DND-41 (cell line): ENCODE measurements at regions not wholly inside any gene's neighbourhood (a gene's known extent, or its start where the extent isn't known, plus 50 kb on each side); places are given as distances from the start of the nearest gene placed in this dataset.

ENCODE experiments used
- ATAC-seq: fragments of 200-7000 bp; cut with Tn5 transposase; 3 replicates; pipeline ENCODE4 v1.9.1; 2021; ENCODE audit warnings: low read depth; ENCODE audit not compliant: insufficient read depth
- DNase-seq: peaks from one replicate; pipeline ENCODE4 v3.0.0-alpha.2; 2020
- H2AFZ ChIP-seq: 2 replicates; pipeline ENCODE4 v1.6.0; 2012; ENCODE audit warnings: low read depth, low read length
- H3K27ac ChIP-seq: 2 replicates; pipeline ENCODE4 v1.5.1; 2012; ENCODE audit warnings: low read length, inconsistent platforms
- H3K27me3 ChIP-seq: fragments of 200-600 bp; sonication (generic); 2 replicates; pipeline ENCODE4 v1.6.0; 2012; ENCODE audit warnings: low read length, mild to moderate bottlenecking, inconsistent platforms; ENCODE audit not compliant: insufficient read depth, poor library complexity
- H3K36me3 ChIP-seq: 2 replicates; pipeline ENCODE4 v1.5.1; 2012; ENCODE audit warnings: low read length, inconsistent platforms; ENCODE audit not compliant: insufficient read depth
- H3K4me1 ChIP-seq: 2 replicates; pipeline ENCODE4 v1.5.1; 2012; ENCODE audit warnings: mild to moderate bottlenecking, low read length; ENCODE audit not compliant: insufficient read depth
- H3K4me2 ChIP-seq: 2 replicates; pipeline ENCODE4 v1.6.0; 2012; ENCODE audit warnings: mild to moderate bottlenecking, moderate library complexity, low read length, inconsistent platforms; ENCODE audit not compliant: insufficient read depth
- H3K4me3 ChIP-seq, 2 experiments: fragments of 200-600 bp in 1 of 2; shearing (Covaris generic) in 1 of 2; 2 replicates each; pipeline ENCODE4 v1.5.1; 2012 to 2016; ENCODE audit warnings: inconsistent platforms in 2 of 2, low read length in 2 of 2, mild to moderate bottlenecking in 2 of 2, low read depth in 1 of 2, moderate library complexity in 1 of 2
- H3K79me2 ChIP-seq: 2 replicates; pipeline ENCODE4 v1.6.0; 2012; ENCODE audit warnings: low read length, inconsistent platforms; ENCODE audit not compliant: insufficient read depth
- H3K9ac ChIP-seq: 2 replicates; pipeline ENCODE4 v1.6.0; 2012; ENCODE audit warnings: low read depth, mild to moderate bottlenecking, inconsistent platforms, low read length, moderate library complexity
- H3K9me3 ChIP-seq: 2 replicates; pipeline ENCODE4 v1.5.1; 2012; ENCODE audit warnings: low read length, moderate library complexity, mild to moderate bottlenecking, inconsistent platforms; ENCODE audit not compliant: insufficient read depth, severe bottlenecking
- H4K20me1 ChIP-seq: 2 replicates; pipeline ENCODE4 v1.6.0; 2012; ENCODE audit warnings: low read length; ENCODE audit not compliant: insufficient read depth
- EZH2 ChIP-seq: IDR thresholded peaks from 3 replicates; pipeline ENCODE4 v1.6.1; 2012; ENCODE audit warnings: borderline replicate concordance, low read depth, mild to moderate bottlenecking, moderate library complexity, low read length, inconsistent platforms; ENCODE audit not compliant: severe bottlenecking
- TF ChIP-seq, protein P1 (sequence below): IDR thresholded peaks from 2 replicates; pipeline ENCODE4 v1.5.1; 2012; ENCODE audit warnings: borderline replicate concordance, low read length, moderate library complexity, mild to moderate bottlenecking; ENCODE audit not compliant: poor library complexity, severe bottlenecking; ENCODE audit errors: extremely low read depth

DNA sequence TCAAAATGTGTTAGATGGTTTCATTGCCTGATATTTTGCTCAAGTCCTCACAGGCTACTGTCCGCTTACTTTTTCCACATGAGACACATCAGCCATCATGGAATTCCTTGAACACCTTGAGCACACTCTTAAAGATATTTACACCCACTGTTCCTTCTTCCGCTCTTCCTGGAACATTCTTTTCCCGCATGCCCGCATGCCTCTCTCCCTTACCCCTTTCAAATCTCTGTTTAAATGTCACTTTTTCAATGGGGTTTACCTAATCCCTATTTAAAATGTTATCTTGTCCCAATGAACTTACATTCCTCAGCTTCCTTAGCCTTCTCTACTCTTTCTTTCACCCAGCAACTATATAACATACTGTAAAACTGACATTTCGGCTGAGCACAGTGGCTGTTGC, 503.3 kb upstream of the PTCHD4 start:
- Histone ChIP-seq H4K20me1 (no peaks in the 10 kb centered on the region), H3K9me3 (no peaks in the 10 kb centered on the region), H3K27ac (no peak overlapping the region), H3K9ac (no peak overlapping the region), H3K79me2 (no peaks in the 10 kb centered on the region), H3K4me2 (no peak overlapping the region), H3K27me3 (no peaks in the 10 kb centered on the region), H3K4me1 (no peaks in the 10 kb centered on the region), H2AFZ (no peak overlapping the region), H3K4me3 (no peak overlapping the region), H3K36me3 (no peaks in the 10 kb centered on the region)
- no peak for DNase-seq
- TF ChIP-seq, protein P1, sequence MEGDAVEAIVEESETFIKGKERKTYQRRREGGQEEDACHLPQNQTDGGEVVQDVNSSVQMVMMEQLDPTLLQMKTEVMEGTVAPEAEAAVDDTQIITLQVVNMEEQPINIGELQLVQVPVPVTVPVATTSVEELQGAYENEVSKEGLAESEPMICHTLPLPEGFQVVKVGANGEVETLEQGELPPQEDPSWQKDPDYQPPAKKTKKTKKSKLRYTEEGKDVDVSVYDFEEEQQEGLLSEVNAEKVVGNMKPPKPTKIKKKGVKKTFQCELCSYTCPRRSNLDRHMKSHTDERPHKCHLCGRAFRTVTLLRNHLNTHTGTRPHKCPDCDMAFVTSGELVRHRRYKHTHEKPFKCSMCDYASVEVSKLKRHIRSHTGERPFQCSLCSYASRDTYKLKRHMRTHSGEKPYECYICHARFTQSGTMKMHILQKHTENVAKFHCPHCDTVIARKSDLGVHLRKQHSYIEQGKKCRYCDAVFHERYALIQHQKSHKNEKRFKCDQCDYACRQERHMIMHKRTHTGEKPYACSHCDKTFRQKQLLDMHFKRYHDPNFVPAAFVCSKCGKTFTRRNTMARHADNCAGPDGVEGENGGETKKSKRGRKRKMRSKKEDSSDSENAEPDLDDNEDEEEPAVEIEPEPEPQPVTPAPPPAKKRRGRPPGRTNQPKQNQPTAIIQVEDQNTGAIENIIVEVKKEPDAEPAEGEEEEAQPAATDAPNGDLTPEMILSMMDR, result no peak
- no peak for TF ChIP-seq EZH2
- no peak for ATAC-seq

DNA sequence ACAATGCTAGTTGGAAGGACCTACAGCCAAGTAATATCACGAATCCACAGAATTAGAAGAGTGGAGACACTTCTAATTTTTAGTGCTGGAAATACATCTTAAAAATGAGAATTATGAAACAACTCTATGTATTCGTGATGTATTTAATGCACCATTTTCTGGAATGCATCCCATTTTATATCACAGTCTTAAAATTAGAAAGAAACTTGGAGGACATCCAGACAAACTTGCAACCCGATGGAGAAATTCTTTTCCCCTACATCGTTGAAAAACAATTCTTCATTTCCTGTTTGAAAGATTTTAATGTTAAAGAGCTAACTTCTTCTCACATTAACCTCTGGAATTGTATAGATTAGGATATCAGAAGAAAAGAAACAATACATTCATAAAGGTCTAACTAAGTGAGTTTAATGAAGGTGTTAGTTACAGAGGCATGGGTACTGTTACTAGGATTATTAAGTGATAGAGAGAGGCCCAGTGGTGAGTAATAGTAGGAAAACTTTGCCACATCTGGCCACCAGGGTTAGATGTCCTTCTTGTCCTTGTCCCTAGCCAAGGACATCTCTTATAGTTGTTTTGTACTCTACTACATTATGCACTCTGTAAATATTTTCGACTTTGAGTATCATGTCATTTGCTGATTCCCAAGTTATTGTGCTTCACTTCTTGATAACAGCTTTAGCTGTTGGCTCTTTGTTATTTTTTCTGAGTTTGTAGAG, 502.4 kb upstream of the PTCHD4 start:
- TF ChIP-seq EZH2, result no peak
- TF ChIP-seq, protein P1, result no peak
- Histone ChIP-seq H3K27ac (no peak overlapping the region), H3K4me2 (no peak overlapping the region), H3K4me3 (no peak overlapping the region), H2AFZ (no peak overlapping the region), H3K9me3 (no peaks in the 10 kb centered on the region), H3K79me2 (no peaks in the 10 kb centered on the region), H3K27me3 (no peaks in the 10 kb centered on the region), H3K4me1 (no peaks in the 10 kb centered on the region), H3K36me3 (no peaks in the 10 kb centered on the region), H4K20me1 (no peaks in the 10 kb centered on the region), H3K9ac (no peak overlapping the region)
- ATAC-seq (no peak), DNase-seq (no peak)

DNA sequence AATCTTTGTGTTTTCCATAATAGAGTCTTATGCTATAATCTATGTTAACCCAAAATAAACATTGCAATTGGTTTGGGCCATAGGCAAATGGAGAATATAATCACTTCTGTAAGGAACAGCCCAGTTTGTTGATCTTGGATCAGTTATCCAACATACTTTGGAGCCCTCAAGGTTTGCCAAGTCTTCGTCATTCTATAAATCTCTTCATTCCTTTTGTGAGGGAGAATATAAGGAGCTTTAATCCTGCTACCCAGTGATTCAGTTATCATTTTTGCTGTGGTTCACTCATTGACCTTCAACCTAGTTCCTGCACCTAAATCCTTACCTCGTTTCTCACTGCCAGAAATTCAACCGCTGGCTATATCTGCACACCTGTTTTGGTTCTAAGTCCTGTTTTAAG, 500.3 kb upstream of the PTCHD4 start:
- Histone ChIP-seq H3K4me1 (no peaks in the 10 kb centered on the region), H3K9ac (no peak overlapping the region), H3K4me3 (no peak overlapping the region), H2AFZ (no peak overlapping the region), H3K27me3 (no peaks in the 10 kb centered on the region), H3K79me2 (no peaks in the 10 kb centered on the region), H3K4me2 (no peak overlapping the region), H3K36me3 (no peaks in the 10 kb centered on the region), H3K9me3 (no peaks in the 10 kb centered on the region), H4K20me1 (no peaks in the 10 kb centered on the region), H3K27ac (no peak overlapping the region)
- no peak for ATAC-seq
- TF ChIP-seq EZH2, result no peak
- TF ChIP-seq, protein P1, result no peak
- no peak for DNase-seq

DNA sequence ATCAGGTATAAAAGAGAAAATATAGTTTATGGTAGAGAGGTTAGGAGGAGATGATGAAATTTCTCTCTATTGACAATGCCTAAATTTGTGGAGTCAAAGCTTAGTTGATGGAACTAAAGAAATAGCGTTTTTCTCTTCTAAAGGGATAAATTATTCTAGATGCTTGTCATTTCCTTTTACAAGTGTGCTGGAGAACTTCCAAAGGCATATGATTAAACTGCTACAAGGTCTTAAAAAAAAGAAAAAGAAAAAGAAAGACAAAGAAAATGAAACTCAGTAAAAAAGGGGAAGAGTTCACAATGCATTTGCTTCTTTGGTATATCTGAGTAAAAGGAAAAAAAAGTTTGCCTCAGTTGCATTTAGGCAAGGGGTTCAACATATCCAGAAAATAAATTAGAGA, 499.8 kb upstream of the PTCHD4 start:
- no peaks in the 10 kb centered on the region for H3K9me3 ChIP-seq
- H3K4me3 ChIP-seq, result no peak overlapping the region
- H4K20me1 ChIP-seq, result no peaks in the 10 kb centered on the region
- H2AFZ ChIP-seq, result no peak overlapping the region
- H3K27me3 ChIP-seq, result no peaks in the 10 kb centered on the region
- H3K36me3 ChIP-seq, result no peaks in the 10 kb centered on the region
- no peak overlapping the region for H3K9ac ChIP-seq
- no peaks in the 10 kb centered on the region for H3K4me1 ChIP-seq
- no peak overlapping the region for H3K27ac ChIP-seq
- DNase-seq (no peak), ATAC-seq (no peak)
- no peak overlapping the region for H3K4me2 ChIP-seq
- no peaks in the 10 kb centered on the region for H3K79me2 ChIP-seq
- TF ChIP-seq, protein P1, result no peak
- no peak for TF ChIP-seq EZH2
